ENCODE measurements at regions not wholly inside any gene's neighbourhood (a gene's known extent, or its start where the extent isn't known, plus 50 kb on each side); places are given as distances from the start of the nearest gene placed in this dataset.

- Histone ChIP-seq H3K4me1 (ENCODE audit: insufficient read depth, low read length) (no peaks in the 10 kb centered on the region), H3K4me3 (ENCODE audit: low read length) (no peak overlapping the region), H3K36me3 (ENCODE audit: insufficient read depth, low read length) (no peaks in the 10 kb centered on the region), H3K27ac (ENCODE audit: low read depth in 1 of 2, low read length in 2 of 2) (no peak overlapping the region), H3K27me3 (ENCODE audit: control insufficient read depth in 1 of 2, insufficient read depth in 2 of 2, low read length in 2 of 2) (no peaks in the 10 kb centered on the region), H3K9me3 (ENCODE audit: control insufficient read depth in 1 of 2, insufficient read depth in 1 of 2, low read length in 2 of 2) (no peaks in the 10 kb centered on the region)
- TF ChIP-seq, protein P1, sequence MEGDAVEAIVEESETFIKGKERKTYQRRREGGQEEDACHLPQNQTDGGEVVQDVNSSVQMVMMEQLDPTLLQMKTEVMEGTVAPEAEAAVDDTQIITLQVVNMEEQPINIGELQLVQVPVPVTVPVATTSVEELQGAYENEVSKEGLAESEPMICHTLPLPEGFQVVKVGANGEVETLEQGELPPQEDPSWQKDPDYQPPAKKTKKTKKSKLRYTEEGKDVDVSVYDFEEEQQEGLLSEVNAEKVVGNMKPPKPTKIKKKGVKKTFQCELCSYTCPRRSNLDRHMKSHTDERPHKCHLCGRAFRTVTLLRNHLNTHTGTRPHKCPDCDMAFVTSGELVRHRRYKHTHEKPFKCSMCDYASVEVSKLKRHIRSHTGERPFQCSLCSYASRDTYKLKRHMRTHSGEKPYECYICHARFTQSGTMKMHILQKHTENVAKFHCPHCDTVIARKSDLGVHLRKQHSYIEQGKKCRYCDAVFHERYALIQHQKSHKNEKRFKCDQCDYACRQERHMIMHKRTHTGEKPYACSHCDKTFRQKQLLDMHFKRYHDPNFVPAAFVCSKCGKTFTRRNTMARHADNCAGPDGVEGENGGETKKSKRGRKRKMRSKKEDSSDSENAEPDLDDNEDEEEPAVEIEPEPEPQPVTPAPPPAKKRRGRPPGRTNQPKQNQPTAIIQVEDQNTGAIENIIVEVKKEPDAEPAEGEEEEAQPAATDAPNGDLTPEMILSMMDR (IDR thresholded peaks at IDR 0.05), result no peak
- intact Hi-C loops (cut with DNase I, micrococcal nuclease), result no loop called here
- Mint-ChIP-seq H3K9me3 (peaks cover 2% of the 10 kb centered on the region), H3K4me1 (ENCODE audit: low read depth) (no peaks in the 10 kb centered on the region), H3K36me3 (ENCODE audit: low read depth) (no peaks in the 10 kb centered on the region), H3K27ac (no peak overlapping the region), H3K27me3 (no peaks in the 10 kb centered on the region), H3K4me3 (no peak overlapping the region)
- ChIA-PET CTCF (no interaction called here), POLR2A (no interaction called here)
- DNase-seq (no peak), ATAC-seq (ENCODE audit: poor library complexity) (no peak)
Observed at GRCh38 chr6:117169064-117169665, 96.2 kb upstream of the VGLL2 start.

- intact Hi-C loops (cut with DNase I, micrococcal nuclease), result no loop called here
- ChIA-PET POLR2A (no interaction called here), CTCF (no interaction called here)
- Histone ChIP-seq H3K36me3 (ENCODE audit: insufficient read depth, low read length) (no peaks in the 10 kb centered on the region), H3K4me1 (ENCODE audit: insufficient read depth, low read length) (no peaks in the 10 kb centered on the region), H3K27me3 (ENCODE audit: control insufficient read depth in 1 of 2, insufficient read depth in 2 of 2, low read length in 2 of 2) (no peaks in the 10 kb centered on the region), H3K9me3 (ENCODE audit: control insufficient read depth in 1 of 2, insufficient read depth in 1 of 2, low read length in 2 of 2) (no peaks in the 10 kb centered on the region), H3K27ac (ENCODE audit: low read depth in 1 of 2, low read length in 2 of 2) (no peak overlapping the region), H3K4me3 (ENCODE audit: low read length) (no peak overlapping the region)
- no peaks in the 10 kb centered on the region for H3K4me1 Mint-ChIP-seq (ENCODE audit: low read depth)
- DNase-seq, result no peak
- no peak for ATAC-seq (ENCODE audit: poor library complexity)
- no peak overlapping the region for H3K27ac Mint-ChIP-seq
- TF ChIP-seq, protein P1 (IDR thresholded peaks at IDR 0.05), result no peak
- H3K36me3 Mint-ChIP-seq (ENCODE audit: low read depth), result no peaks in the 10 kb centered on the region
- H3K27me3 Mint-ChIP-seq, result no peaks in the 10 kb centered on the region
- H3K9me3 Mint-ChIP-seq, result peaks cover 2% of the 10 kb centered on the region
- no peak overlapping the region for H3K4me3 Mint-ChIP-seq
Observed at GRCh38 chr6:117169781-117170281, 95.5 kb upstream of the VGLL2 start.

DNA sequence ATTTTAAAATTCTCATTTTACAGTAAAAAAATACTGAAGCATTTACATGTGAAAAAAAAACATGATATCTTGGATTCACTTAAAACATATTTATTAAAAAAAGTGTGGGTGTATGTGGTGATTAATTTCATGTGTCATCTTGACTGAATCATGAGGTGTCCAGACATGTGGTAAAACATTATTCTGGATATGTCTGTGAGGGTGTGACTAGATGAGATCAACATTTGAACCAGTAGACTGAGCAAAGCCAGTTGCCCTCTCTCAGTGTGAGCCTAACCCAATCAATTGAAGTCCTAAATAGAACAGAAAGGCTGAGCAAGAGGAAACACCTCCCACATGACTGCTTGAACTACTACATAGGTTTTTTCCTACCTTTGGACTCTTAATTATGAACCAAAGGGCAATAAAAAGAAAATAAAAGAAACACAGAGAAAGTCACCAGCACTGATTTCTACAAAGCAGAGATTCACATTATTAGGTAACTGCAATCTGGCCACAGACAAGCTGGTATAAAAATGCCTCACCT, 90.5 kb upstream of the VGLL2 start:
- intact Hi-C loops (cut with DNase I, micrococcal nuclease), result no loop called here
- Mint-ChIP-seq H3K9me3 (peaks cover 10% of the 10 kb centered on the region), H3K4me1 (ENCODE audit: low read depth) (no peaks in the 10 kb centered on the region), H3K27ac (no peak overlapping the region), H3K36me3 (ENCODE audit: low read depth) (no peaks in the 10 kb centered on the region), H3K27me3 (no peaks in the 10 kb centered on the region), H3K4me3 (no peak overlapping the region)
- ATAC-seq (ENCODE audit: poor library complexity) (no peak), DNase-seq (no peak)
- POLR2A ChIA-PET, result no interaction called here
- CTCF ChIA-PET, result no interaction called here
- TF ChIP-seq, protein P1 (IDR thresholded peaks at IDR 0.05), result no peak
- Histone ChIP-seq H3K4me1 (ENCODE audit: insufficient read depth, low read length) (no peaks in the 10 kb centered on the region), H3K4me3 (ENCODE audit: low read length) (no peak overlapping the region), H3K36me3 (ENCODE audit: insufficient read depth, low read length) (no peaks in the 10 kb centered on the region), H3K27ac (ENCODE audit: low read depth in 1 of 2, low read length in 2 of 2) (no peak overlapping the region), H3K9me3 (ENCODE audit: control insufficient read depth in 1 of 2, insufficient read depth in 1 of 2, low read length in 2 of 2) (peaks cover 0 to 3% of the 10 kb centered on the region in 2 experiments), H3K27me3 (ENCODE audit: control insufficient read depth in 1 of 2, insufficient read depth in 2 of 2, low read length in 2 of 2) (no peaks in the 10 kb centered on the region)
